GM12878 (cell line): ENCODE measurements at regions not wholly inside any gene's neighbourhood (a gene's known extent, or its start where the extent isn't known, plus 50 kb on each side); places are given as distances from the start of the nearest gene placed in this dataset.

Experiments
- ATAC-seq: fragments of 200-7000 bp; cut with Tn5 transposase; 3 replicates; pipeline ENCODE4 v1.9.1; 2020; ENCODE audit warnings: mild to moderate bottlenecking, moderate library complexity
- BruUV-seq: library from RNA; stranded (reverse); fragments of 400-500 nt; replicated peaks from 2 replicates; lab custom pipeline; 2021; lab: Mats Ljungman, UMichigan
- CTCF ChIA-PET: fragments of 300-600 bp; sonication (Branson Sonifier 250); formaldehyde crosslinking; extraction: SDS; loops from one replicate; lab custom pipeline; 2021; ENCODE audit warnings: inconsistent platforms; lab: Yijun Ruan, JAX
- POLR2A ChIA-PET: fragments of 350-600 bp; formaldehyde crosslinking; extraction: SDS; loops from one replicate; lab custom pipeline; 2021; ENCODE audit warnings: inconsistent platforms; lab: Charles Lee
- RAD21 ChIA-PET: fragments of 300-600 bp; sonication (Branson Sonifier 250); formaldehyde crosslinking; loops from one replicate; lab custom pipeline; 2023; ENCODE audit warnings: antibody characterized with exemption; ENCODE audit not compliant: unreplicated experiment; lab: Charles Lee
- SMC1A ChIA-PET: fragments of 300-600 bp; sonication (Branson Sonifier 250); formaldehyde crosslinking; loops from one replicate; lab custom pipeline; 2023; ENCODE audit not compliant: unreplicated experiment, uncharacterized antibody; lab: Charles Lee
- DNase-seq: peaks from one replicate; pipeline ENCODE4 v3.0.0-alpha.2; 2011; ENCODE audit warnings: low read depth, low spot score
- FAIRE-seq: peaks from 3 replicates; lab custom pipeline; 2011; peaks lifted over from hg19 to GRCh38; lab: Jason Lieb, UNC
- H2AFZ ChIP-seq: 2 replicates; pipeline ENCODE4 v1.6.0; 2011; ENCODE audit warnings: low read depth, low read length, control low read depth; ENCODE audit not compliant: control insufficient read depth
- H3K27ac ChIP-seq: 2 replicates; pipeline ENCODE4 v1.5.1; 2011; ENCODE audit warnings: control low read depth; ENCODE audit not compliant: control insufficient read depth, insufficient read depth
- H3K27me3 ChIP-seq, 2 experiments: replicated peaks in 1 of 2; 2 replicates each; pipeline versions ENCODE4 v1.6.0 to v1.6.1; 2011; ENCODE audit warnings: low read length in 1 of 2; ENCODE audit not compliant: control insufficient read depth in 2 of 2, insufficient read depth in 2 of 2
- H3K36me3 ChIP-seq, 2 experiments: 2 replicates each; pipeline ENCODE4 v1.5.1; 2011; ENCODE audit warnings: low read length in 1 of 2; ENCODE audit not compliant: control insufficient read depth in 2 of 2, insufficient read depth in 2 of 2
- H3K4me1 ChIP-seq: 2 replicates; pipeline ENCODE4 v1.6.1; 2011; ENCODE audit warnings: mild to moderate bottlenecking, low read length, moderate library complexity, mixed read lengths; ENCODE audit not compliant: control insufficient read depth, insufficient read depth
- H3K4me2 ChIP-seq: 2 replicates; pipeline ENCODE4 v1.6.0; 2011; ENCODE audit warnings: control low read depth; ENCODE audit not compliant: control insufficient read depth, insufficient read depth
- H3K4me3 ChIP-seq: fragments of 200-600 bp; sonication (generic); 2 replicates; pipeline ENCODE4 v1.5.1; 2016
- H3K79me2 ChIP-seq: 2 replicates; pipeline ENCODE4 v1.6.0; 2011; ENCODE audit warnings: low read length; ENCODE audit not compliant: control insufficient read depth, insufficient read depth
- H3K9ac ChIP-seq: 2 replicates; pipeline ENCODE4 v1.8.0; 2011; ENCODE audit warnings: low read length, control low read depth, mixed read lengths; ENCODE audit not compliant: control insufficient read depth, insufficient read depth
- H3K9me3 ChIP-seq: replicated peaks from 3 replicates; pipeline ENCODE4 v1.5.1; 2011; ENCODE audit warnings: mild to moderate bottlenecking, low read length; ENCODE audit not compliant: control insufficient read depth, insufficient read depth
- H4K20me1 ChIP-seq: 2 replicates; pipeline ENCODE4 v1.6.0; 2011; ENCODE audit not compliant: control insufficient read depth, insufficient read depth
- CREB1 ChIP-seq: IDR thresholded peaks from 2 replicates; pipeline ENCODE4 v1.6.1; 2012; ENCODE audit warnings: low read depth, mild to moderate bottlenecking, inconsistent platforms
- ETV6 ChIP-seq, 2 experiments: fragments of 450-650 bp in 1 of 2; IDR thresholded peaks in 1 of 2; conservative IDR thresholded peaks in 1 of 2; 2 replicates each; pipeline ENCODE4 v1.6.1; 2014; ENCODE audit warnings: antibody characterized with exemption in 1 of 2, borderline replicate concordance in 1 of 2, low read depth in 1 of 2, mild to moderate bottlenecking in 1 of 2, moderate library complexity in 1 of 2
- KDM1A ChIP-seq: fragments of 200-600 bp; sonication (generic); IDR thresholded peaks from 2 replicates; pipeline ENCODE4 v1.6.1; 2016; ENCODE audit warnings: borderline replicate concordance
- RCOR1 ChIP-seq: conservative IDR thresholded peaks from 2 replicates; pipeline ENCODE4 v1.6.1; 2012; ENCODE audit warnings: low read depth, low read length, improper control_type of control experiment
- SPI1 ChIP-seq: IDR thresholded peaks from 2 replicates; pipeline ENCODE4 v1.6.1; 2011; ENCODE audit warnings: low read depth, mild to moderate bottlenecking, low read length, moderate library complexity, borderline replicate concordance; ENCODE audit not compliant: insufficient read depth
- TAF1 ChIP-seq: IDR thresholded peaks from 2 replicates; pipeline ENCODE4 v1.6.1; 2011; ENCODE audit warnings: mild to moderate bottlenecking, low read depth, low read length, borderline replicate concordance
- WGBS: methylation state at CpG from one replicate; pipeline ENCODE4 v1.1.6; 2016; ENCODE audit warnings: low lambda C conversion rate; ENCODE audit not compliant: insufficient replicate concordance, insufficient coverage; ENCODE audit errors: missing lambda C conversion rate; 5-methylcytosine and 5-hydroxymethylcytosine counted together
- in situ Hi-C: fragments of 300-500 bp; cut with MboI; formaldehyde crosslinking; loops from 9 replicates; pipeline ENCODE4 v1.14.3; 2018; ENCODE audit warnings: mixed read lengths
- intact Hi-C: fragments of 100-400 bp; cut with micrococcal nuclease; formaldehyde crosslinking; loops from one replicate; pipeline ENCODE4 v1.14.2; 2022; ENCODE audit not compliant: unreplicated experiment
- TF ChIP-seq, protein P1 (sequence below): fragments of 450-650 bp; IDR thresholded peaks from 2 replicates; pipeline ENCODE4 v1.6.1; 2017; ENCODE audit warnings: mild to moderate bottlenecking, moderate library complexity

DNA sequence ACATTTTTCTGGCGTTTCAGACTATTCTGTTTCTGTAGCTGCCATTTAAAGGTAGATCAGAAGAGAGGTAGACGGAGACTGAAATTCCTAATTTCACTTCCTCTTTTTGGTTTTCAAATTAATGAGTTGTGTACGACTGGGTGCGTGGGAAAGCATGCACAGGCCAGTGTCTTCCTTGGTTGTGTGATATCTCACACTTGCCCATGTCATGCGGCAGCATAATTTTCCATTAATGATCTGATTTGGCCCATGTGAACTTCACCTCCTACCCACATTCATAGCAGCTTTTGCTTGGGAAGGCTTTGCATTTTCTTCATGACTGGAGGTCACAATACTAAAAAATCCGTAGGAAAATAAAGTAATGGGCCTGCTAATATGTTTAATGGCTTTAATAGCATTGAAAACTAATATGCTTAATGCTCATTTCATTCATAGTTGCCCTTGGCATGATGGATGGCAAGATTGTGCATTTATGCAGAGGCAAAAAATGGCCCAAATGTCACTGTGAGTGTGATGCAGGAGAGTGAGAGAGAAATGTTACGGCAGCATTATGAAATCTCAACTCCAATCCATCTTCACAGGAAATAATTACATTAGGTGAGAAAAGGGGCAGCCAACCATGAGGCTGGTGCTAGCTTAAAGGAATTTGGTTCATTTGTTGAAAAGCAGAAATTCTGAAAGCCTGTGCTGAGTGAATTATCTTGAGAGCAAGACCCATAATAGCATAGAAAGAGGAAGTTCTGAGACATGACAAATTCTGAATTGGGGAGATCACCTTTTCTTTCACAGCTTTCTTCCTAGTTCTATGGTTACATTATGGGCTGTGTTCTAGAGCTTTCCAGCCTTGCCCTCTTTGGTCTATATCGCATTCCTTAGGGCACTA, 69.0 kb upstream of the UST start (continued):
- TF ChIP-seq, protein P1, sequence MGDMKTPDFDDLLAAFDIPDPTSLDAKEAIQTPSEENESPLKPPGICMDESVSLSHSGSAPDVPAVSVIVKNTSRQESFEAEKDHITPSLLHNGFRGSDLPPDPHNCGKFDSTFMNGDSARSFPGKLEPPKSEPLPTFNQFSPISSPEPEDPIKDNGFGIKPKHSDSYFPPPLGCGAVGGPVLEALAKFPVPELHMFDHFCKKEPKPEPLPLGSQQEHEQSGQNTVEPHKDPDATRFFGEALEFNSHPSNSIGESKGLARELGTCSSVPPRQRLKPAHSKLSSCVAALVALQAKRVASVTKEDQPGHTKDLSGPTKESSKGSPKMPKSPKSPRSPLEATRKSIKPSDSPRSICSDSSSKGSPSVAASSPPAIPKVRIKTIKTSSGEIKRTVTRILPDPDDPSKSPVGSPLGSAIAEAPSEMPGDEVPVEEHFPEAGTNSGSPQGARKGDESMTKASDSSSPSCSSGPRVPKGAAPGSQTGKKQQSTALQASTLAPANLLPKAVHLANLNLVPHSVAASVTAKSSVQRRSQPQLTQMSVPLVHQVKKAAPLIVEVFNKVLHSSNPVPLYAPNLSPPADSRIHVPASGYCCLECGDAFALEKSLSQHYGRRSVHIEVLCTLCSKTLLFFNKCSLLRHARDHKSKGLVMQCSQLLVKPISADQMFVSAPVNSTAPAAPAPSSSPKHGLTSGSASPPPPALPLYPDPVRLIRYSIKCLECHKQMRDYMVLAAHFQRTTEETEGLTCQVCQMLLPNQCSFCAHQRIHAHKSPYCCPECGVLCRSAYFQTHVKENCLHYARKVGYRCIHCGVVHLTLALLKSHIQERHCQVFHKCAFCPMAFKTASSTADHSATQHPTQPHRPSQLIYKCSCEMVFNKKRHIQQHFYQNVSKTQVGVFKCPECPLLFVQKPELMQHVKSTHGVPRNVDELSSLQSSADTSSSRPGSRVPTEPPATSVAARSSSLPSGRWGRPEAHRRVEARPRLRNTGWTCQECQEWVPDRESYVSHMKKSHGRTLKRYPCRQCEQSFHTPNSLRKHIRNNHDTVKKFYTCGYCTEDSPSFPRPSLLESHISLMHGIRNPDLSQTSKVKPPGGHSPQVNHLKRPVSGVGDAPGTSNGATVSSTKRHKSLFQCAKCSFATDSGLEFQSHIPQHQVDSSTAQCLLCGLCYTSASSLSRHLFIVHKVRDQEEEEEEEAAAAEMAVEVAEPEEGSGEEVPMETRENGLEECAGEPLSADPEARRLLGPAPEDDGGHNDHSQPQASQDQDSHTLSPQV = no peak
- peak; percentile 51 for TF ChIP-seq CREB1
- TF ChIP-seq KDM1A = no peak
- no peak for TF ChIP-seq RCOR1
- 0 out of 4 replicates have a peak, but pooled peaks of 1 of the 2 experiments have one; percentile 29 for TF ChIP-seq ETV6 (conservative IDR thresholded peaks at IDR 0.05 in 1 of 2, IDR thresholded peaks at IDR 0.05 in 1 of 2; ENCODE audit: borderline replicate concordance in 1 of 2, low read depth in 1 of 2)

GRCh38 chr6:148678682-148679081, 68.1 kb upstream of the UST start:
- ChIA-PET SMC1A (interaction anchor here (0.6 to 2.5 kb wide), 6 partner anchors 9 to 102 kb away, joined by 3 to 16 read pairs (median 6); no protein-coding TSS in a partner anchor), RAD21 (interaction anchor here (0.8 to 2.3 kb wide), 9 partner anchors 15 to 354 kb away, joined by 3 to 12 read pairs (median 5); no protein-coding TSS in a partner anchor), POLR2A (interaction anchor here (1.7 to 2.0 kb wide), 2 partner anchors 80 to 102 kb away, joined by 5 to 7 read pairs; no protein-coding TSS in a partner anchor), CTCF (interaction anchor here (1.3 to 1.7 kb wide), 2 partner anchors 16 to 101 kb away, joined by 3 read pairs; no protein-coding TSS in a partner anchor)
- peak; percentile 68; the same call in 1 of the 2 replicates for TF ChIP-seq SPI1
- no peak for TF ChIP-seq TAF1
- DNase-seq = no peak
- Histone ChIP-seq H3K9ac (0 out of 2 replicates have a peak overlapping the region, but pooled peaks have one; percentile 13), H3K4me3 (no peak overlapping the region), H3K4me1 (peaks cover 25% of the 10 kb centered on the region), H2AFZ (no peak overlapping the region), H3K36me3 (no peaks in the 10 kb centered on the region; a peak in 1 of 4 replicates), H3K79me2 (no peaks in the 10 kb centered on the region), H3K9me3 (peaks cover 32% of the 10 kb centered on the region), H4K20me1 (no peaks in the 10 kb centered on the region), H3K27me3 (no peaks in the 10 kb centered on the region), H3K27ac (peak overlapping the region; percentile 75), H3K4me2 (peak overlapping the region; percentile 9; the same call in 1 of the 2 replicates)
- BruUV-seq = no TSS peak
- no peak for ATAC-seq
- in situ Hi-C loops = loop anchor here (5.0 kb wide), 1 partner anchor 79 kb away; no protein-coding TSS in a partner anchor
- intact Hi-C loops = loop anchor here (5.0 kb wide), 1 partner anchor 101 kb away; no protein-coding TSS in a partner anchor
- WGBS = 64% methylated on average over 4 of the region's 4 CpGs
- no peak for FAIRE-seq
